Osteoblast (primary cell): ENCODE measurements at regions not wholly inside any gene's neighbourhood (a gene's known extent, or its start where the extent isn't known, plus 50 kb on each side); places are given as distances from the start of the nearest gene placed in this dataset.

Experiments used
- DNase-seq: peaks from one replicate; pipeline ENCODE4 v3.0.0; 2011; ENCODE audit warnings: low spot score, mixed read lengths; ENCODE audit not compliant: insufficient read length; ENCODE audit errors: missing footprints
- H2AFZ ChIP-seq: 2 replicates; pipeline ENCODE4 v1.6.0; 2011; ENCODE audit warnings: mild to moderate bottlenecking, low read length
- H3K27ac ChIP-seq: 2 replicates; pipeline ENCODE4 v1.5.1; 2011; ENCODE audit warnings: mild to moderate bottlenecking, low read depth, low read length, moderate library complexity
- H3K27me3 ChIP-seq: 2 replicates; pipeline ENCODE4 v1.6.0; 2012; ENCODE audit warnings: mild to moderate bottlenecking, control low read depth, inconsistent platforms, low read length, moderate library complexity; ENCODE audit not compliant: insufficient read depth
- H3K36me3 ChIP-seq: 2 replicates; pipeline ENCODE4 v1.5.1; 2011; ENCODE audit warnings: mild to moderate bottlenecking, low read length, control low read depth, moderate library complexity; ENCODE audit not compliant: insufficient read depth
- H3K4me1 ChIP-seq: 2 replicates; pipeline ENCODE4 v1.5.1; 2011; ENCODE audit warnings: mild to moderate bottlenecking, low read length, control low read depth, moderate library complexity; ENCODE audit not compliant: insufficient read depth
- H3K4me2 ChIP-seq: 2 replicates; pipeline ENCODE4 v1.6.0; 2011; ENCODE audit warnings: mild to moderate bottlenecking, low read length; ENCODE audit not compliant: insufficient read depth
- H3K4me3 ChIP-seq: fragments of 200-600 bp; sonication (generic); 3 replicates; pipeline ENCODE4 v1.5.1; 2012; ENCODE audit warnings: mild to moderate bottlenecking, low read length, inconsistent platforms; ENCODE audit not compliant: insufficient read depth
- H3K79me2 ChIP-seq: 2 replicates; pipeline ENCODE4 v1.6.0; 2012; ENCODE audit warnings: mild to moderate bottlenecking, low read length, control low read depth, inconsistent platforms; ENCODE audit not compliant: insufficient read depth
- H3K9me3 ChIP-seq: 2 replicates; pipeline ENCODE4 v1.5.1; 2011; ENCODE audit warnings: low read depth, low read length, control low read depth
- H4K20me1 ChIP-seq: 2 replicates; pipeline ENCODE4 v1.6.0; 2012; ENCODE audit warnings: mild to moderate bottlenecking, low read length, control low read depth; ENCODE audit not compliant: insufficient read depth
- TF ChIP-seq, protein P1 (sequence below): IDR thresholded peaks from 2 replicates; pipeline ENCODE4 v1.5.1; 2011; ENCODE audit warnings: mild to moderate bottlenecking, low read depth, low read length, moderate library complexity; ENCODE audit errors: extremely low read depth

DNA sequence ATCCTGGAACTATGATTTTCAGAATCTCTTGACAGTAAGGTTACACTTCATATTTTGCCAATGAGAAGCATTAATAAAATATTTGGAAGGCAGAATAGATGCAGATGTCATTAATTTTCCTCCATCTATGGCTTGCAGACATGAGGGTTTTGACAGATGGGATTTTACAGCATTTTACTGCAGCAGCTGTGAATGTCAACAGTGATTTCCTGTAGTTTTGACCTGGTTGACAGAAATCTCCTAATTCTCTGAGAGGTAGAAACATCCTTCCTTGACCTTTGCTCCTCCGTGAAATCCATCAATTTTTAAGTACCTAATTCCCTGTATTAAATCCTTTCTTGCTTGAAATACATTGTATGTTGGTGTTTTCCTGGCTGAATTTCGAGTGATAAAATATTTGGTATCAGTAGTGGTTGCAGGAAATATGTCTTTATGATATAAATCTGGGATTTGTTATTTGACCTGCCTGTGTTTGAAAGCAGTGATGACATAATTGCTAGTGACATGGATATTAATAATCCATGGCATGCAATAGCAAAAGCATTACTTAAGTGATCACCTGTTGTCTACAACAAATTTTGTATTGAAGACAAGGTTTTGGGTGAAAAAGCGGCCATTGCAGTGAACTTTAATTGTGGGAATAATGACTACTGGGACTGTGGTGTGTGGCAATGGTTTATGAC, 73.9 kb downstream of the HLX start:
- Histone ChIP-seq H3K27me3 (no peaks in the 10 kb centered on the region), H4K20me1 (no peaks in the 10 kb centered on the region), H3K4me2 (no peak overlapping the region), H3K9me3 (no peaks in the 10 kb centered on the region), H2AFZ (no peak overlapping the region), H3K79me2 (no peaks in the 10 kb centered on the region), H3K4me1 (peaks cover 37% of the 10 kb centered on the region), H3K36me3 (no peaks in the 10 kb centered on the region), H3K4me3 (no peak overlapping the region), H3K27ac (no peak overlapping the region)
- DNase-seq, result no peak
- TF ChIP-seq, protein P1, sequence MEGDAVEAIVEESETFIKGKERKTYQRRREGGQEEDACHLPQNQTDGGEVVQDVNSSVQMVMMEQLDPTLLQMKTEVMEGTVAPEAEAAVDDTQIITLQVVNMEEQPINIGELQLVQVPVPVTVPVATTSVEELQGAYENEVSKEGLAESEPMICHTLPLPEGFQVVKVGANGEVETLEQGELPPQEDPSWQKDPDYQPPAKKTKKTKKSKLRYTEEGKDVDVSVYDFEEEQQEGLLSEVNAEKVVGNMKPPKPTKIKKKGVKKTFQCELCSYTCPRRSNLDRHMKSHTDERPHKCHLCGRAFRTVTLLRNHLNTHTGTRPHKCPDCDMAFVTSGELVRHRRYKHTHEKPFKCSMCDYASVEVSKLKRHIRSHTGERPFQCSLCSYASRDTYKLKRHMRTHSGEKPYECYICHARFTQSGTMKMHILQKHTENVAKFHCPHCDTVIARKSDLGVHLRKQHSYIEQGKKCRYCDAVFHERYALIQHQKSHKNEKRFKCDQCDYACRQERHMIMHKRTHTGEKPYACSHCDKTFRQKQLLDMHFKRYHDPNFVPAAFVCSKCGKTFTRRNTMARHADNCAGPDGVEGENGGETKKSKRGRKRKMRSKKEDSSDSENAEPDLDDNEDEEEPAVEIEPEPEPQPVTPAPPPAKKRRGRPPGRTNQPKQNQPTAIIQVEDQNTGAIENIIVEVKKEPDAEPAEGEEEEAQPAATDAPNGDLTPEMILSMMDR, result no peak

DNA sequence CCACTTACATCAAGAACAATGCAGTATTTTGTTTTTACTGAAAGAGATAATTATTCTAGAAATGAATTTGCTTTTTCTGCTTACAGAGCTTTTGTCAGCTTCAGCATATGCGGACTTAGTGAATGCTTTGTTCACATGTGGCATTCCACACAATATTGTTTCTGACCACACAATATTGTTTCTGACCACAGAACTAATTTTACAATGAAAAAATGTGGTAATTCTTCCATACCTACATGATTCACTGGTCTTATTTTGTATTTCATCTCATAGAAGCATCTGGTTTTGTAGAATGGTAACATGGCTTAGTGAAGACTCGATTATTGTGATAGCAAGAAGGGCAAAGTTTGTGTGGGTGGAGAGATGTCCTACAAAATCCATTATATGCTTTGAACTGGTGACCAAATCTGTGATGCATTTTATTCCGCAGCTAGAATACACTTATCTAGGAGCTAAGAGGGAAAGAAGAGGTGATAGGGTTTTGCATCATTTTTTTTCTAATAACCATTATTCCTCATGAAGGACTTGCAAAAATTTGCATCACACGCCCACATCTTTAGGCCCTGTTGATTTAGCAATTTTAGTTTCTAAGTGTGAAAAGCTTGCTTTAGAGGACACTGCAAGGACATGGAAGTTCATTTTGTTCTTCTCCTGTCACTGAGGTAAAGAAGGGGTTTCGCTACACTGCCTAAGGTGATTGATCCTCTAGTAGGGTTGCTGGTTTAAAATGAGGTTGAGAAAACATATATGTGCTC, 75.3 kb downstream of the HLX start:
- TF ChIP-seq, protein P1, result no peak
- Histone ChIP-seq H3K4me3 (no peak overlapping the region), H2AFZ (no peak overlapping the region), H3K36me3 (no peaks in the 10 kb centered on the region), H3K4me1 (peaks cover 40% of the 10 kb centered on the region), H3K9me3 (no peaks in the 10 kb centered on the region), H3K27ac (no peak overlapping the region), H3K27me3 (no peaks in the 10 kb centered on the region), H4K20me1 (no peaks in the 10 kb centered on the region), H3K79me2 (no peaks in the 10 kb centered on the region), H3K4me2 (no peak overlapping the region)
- no peak for DNase-seq

DNA sequence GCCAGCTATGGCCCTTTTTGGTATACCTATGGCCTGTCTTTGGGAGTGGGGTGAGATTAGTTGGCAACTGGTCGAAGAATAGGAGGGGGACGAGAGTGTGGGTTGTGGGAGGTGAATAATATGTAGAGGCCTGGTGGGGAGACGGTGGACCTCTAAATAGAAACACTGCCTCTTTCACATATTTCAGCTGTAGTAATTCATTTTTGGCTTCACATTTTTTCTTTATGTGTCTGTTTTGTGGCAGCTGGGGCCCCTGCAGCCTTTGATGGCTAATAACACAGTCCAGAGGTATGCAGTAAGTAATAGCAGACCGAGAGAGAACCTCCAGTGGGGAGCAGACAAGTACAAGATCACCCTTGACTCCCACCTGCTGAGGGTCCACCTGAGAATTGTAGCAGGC, 75.9 kb downstream of the HLX start:
- Histone ChIP-seq H3K4me1 (peaks cover 40% of the 10 kb centered on the region), H3K9me3 (no peaks in the 10 kb centered on the region), H3K36me3 (no peaks in the 10 kb centered on the region), H3K27ac (no peak overlapping the region), H3K4me3 (no peak overlapping the region), H3K27me3 (no peaks in the 10 kb centered on the region), H3K79me2 (no peaks in the 10 kb centered on the region), H3K4me2 (no peak overlapping the region), H4K20me1 (no peaks in the 10 kb centered on the region), H2AFZ (peak overlapping the region; percentile 8)
- TF ChIP-seq, protein P1, result no peak
- no peak for DNase-seq

DNA sequence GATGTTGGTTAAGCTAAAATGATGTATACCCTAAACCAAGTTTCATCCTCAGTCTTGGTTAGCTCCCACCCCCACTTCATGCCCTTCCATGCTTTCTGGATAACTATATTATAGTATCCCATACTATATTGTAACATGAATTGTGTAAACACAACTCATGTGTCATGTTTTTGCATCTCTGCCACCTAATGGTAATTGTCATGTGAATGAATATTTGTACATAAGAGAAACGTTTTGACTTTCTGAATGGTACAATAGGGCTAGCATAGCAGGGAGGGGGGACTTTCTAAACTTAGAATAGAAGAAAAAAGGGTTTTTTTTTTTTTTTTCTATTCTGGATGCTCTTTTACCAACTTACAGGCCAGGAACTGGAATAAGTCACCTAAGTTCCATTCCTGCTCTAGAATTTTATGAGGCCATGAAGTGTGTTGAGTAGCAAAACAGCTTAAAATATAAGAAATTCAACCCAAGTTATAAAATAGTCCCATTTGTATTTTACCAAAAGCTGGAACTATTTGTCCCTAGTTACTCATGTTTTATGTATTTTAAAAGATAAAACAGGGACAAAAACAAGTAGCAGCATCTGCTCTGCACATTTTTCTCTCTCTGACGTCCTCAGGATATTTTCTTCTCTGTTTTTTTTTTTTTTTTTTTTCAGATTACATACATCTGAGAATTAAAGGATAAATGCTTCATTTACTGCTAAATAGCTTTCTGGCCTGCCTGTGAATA, 77.4 kb downstream of the HLX start:
- no peak for DNase-seq
- H2AFZ ChIP-seq, result peak overlapping the region; percentile 75
- no peaks in the 10 kb centered on the region for H4K20me1 ChIP-seq
- H3K36me3 ChIP-seq, result no peaks in the 10 kb centered on the region
- peak overlapping the region; percentile 99 for H3K27ac ChIP-seq
- H3K4me1 ChIP-seq, result peaks cover 46% of the 10 kb centered on the region
- no peaks in the 10 kb centered on the region for H3K79me2 ChIP-seq
- peak overlapping the region; percentile 29 for H3K4me3 ChIP-seq
- H3K4me2 ChIP-seq, result peak overlapping the region; percentile 74
- no peaks in the 10 kb centered on the region for H3K9me3 ChIP-seq
- no peaks in the 10 kb centered on the region for H3K27me3 ChIP-seq
- TF ChIP-seq, protein P1, result no peak
